SK-N-SH (cell line): ENCODE measurements at regions not wholly inside any gene's neighbourhood (a gene's known extent, or its start where the extent isn't known, plus 50 kb on each side); places are given as distances from the start of the nearest gene placed in this dataset.

ENCODE experiments used
- CTCF ChIA-PET: fragments of 300-600, 350-600 bp; formaldehyde crosslinking; extraction: SDS; loops from one replicate; lab custom pipeline; 2021; lab: Yijun Ruan, JAX
- POLR2A ChIA-PET: fragments of 350-600 bp; sonication (Branson Sonifier 250); formaldehyde crosslinking; extraction: SDS; loops from one replicate; lab custom pipeline; 2020; ENCODE audit warnings: antibody characterized with exemption, inconsistent platforms; lab: Yijun Ruan, JAX
- DNase-seq: peaks from one replicate; pipeline ENCODE4 v3.0.0; 2012
- H2AFZ ChIP-seq: fragments of 200-600 bp; sonication (generic); 2 replicates; pipeline ENCODE4 v1.8.1; 2016; ENCODE audit warnings: antibody characterized with exemption, mild to moderate bottlenecking, low read depth
- H3F3A ChIP-seq: fragments of 200-600 bp; sonication (generic); replicated peaks from 2 replicates; pipeline ENCODE3; 2016; ENCODE audit warnings: antibody characterized with exemption, mild to moderate bottlenecking; ENCODE audit not compliant: insufficient read depth
- H3K27ac ChIP-seq, 2 experiments: fragments of 200-500 bp in 1 of 2; fragments of 200-600 bp in 1 of 2; sonication (Bioruptor generic) in 1 of 2; sonication (generic), shearing (Covaris generic) in 1 of 2; 2 replicates each; pipeline versions ENCODE4 v1.5.1 to v1.6.1; 2014 to 2016; ENCODE audit warnings: low read depth in 2 of 2, inconsistent platforms in 1 of 2, low read length in 1 of 2, mild to moderate bottlenecking in 1 of 2, mixed read lengths in 1 of 2
- H3K27me3 ChIP-seq: fragments of 200-600 bp; sonication (generic), shearing (Covaris generic); 2 replicates; pipeline ENCODE4 v1.6.1; 2016; ENCODE audit warnings: mixed run types; ENCODE audit not compliant: insufficient read depth
- H3K36me3 ChIP-seq, 2 experiments: fragments of 200-500 bp in 1 of 2; fragments of 200-600 bp in 1 of 2; sonication (Bioruptor generic) in 1 of 2; sonication (generic) in 1 of 2; replicated peaks in 1 of 2; 2 replicates each; pipeline versions ENCODE3 to v1.5.1; 2014 to 2016; ENCODE audit warnings: low read length in 1 of 2, mild to moderate bottlenecking in 1 of 2; ENCODE audit not compliant: insufficient read depth in 2 of 2, control insufficient read depth in 1 of 2
- H3K4me1 ChIP-seq, 2 experiments: fragments of 200-500 bp in 1 of 2; fragments of 200-600 bp in 1 of 2; sonication (Bioruptor generic) in 1 of 2; sonication (generic), shearing (Covaris generic) in 1 of 2; 2 replicates each; pipeline versions ENCODE4 v1.5.1 to v1.6.1; 2014 to 2016; ENCODE audit warnings: low read depth in 1 of 2, low read length in 1 of 2, mixed run types in 1 of 2; ENCODE audit not compliant: insufficient read depth in 2 of 2, control insufficient read depth in 1 of 2
- H3K4me2 ChIP-seq: fragments of 200-600 bp; sonication (generic), shearing (Covaris generic); 2 replicates; pipeline ENCODE4 v1.6.1; 2017; ENCODE audit warnings: mixed run types
- H3K4me3 ChIP-seq, 2 experiments: fragments of 200-500 bp in 1 of 2; fragments of 200-600 bp in 1 of 2; sonication (Bioruptor generic) in 1 of 2; sonication (generic), shearing (Covaris generic) in 1 of 2; 2 replicates each; pipeline versions ENCODE4 v1.5.1 to v1.8.1; 2014 to 2016; ENCODE audit warnings: low read depth in 2 of 2, inconsistent platforms in 1 of 2, low read length in 1 of 2, mild to moderate bottlenecking in 1 of 2, mixed read lengths in 1 of 2, moderate library complexity in 1 of 2
- H3K79me2 ChIP-seq: fragments of 200-600 bp; sonication (generic); 2 replicates; pipeline ENCODE4 v1.8.1; 2017; ENCODE audit warnings: mild to moderate bottlenecking; ENCODE audit not compliant: insufficient read depth
- H3K9ac ChIP-seq: fragments of 200-600 bp; sonication (generic); 2 replicates; pipeline ENCODE4 v1.6.1; 2017; ENCODE audit warnings: mixed run types
- H3K9me2 ChIP-seq: fragments of 200-600 bp; sonication (generic); 2 replicates; pipeline ENCODE4 v1.6.1; 2017; ENCODE audit warnings: mixed run types
- H3K9me3 ChIP-seq: fragments of 200-600 bp; sonication (generic); 2 replicates; pipeline ENCODE4 v1.6.1; 2017; ENCODE audit warnings: mixed run types, mild to moderate bottlenecking, moderate library complexity
- H4K20me1 ChIP-seq: fragments of 200-600 bp; sonication (generic); 2 replicates; pipeline ENCODE4 v1.6.1; 2017; ENCODE audit warnings: mild to moderate bottlenecking, mixed run types; ENCODE audit not compliant: insufficient read depth
- CHD2 ChIP-seq: fragments of 150-350 bp; IDR thresholded peaks from 2 replicates; pipeline ENCODE4 v1.6.1; 2018; ENCODE audit warnings: low read length; ENCODE audit not compliant: partially characterized antibody
- ELF1 ChIP-seq: IDR thresholded peaks from 2 replicates; pipeline ENCODE4 v1.4.0; 2012
- EP300 ChIP-seq, 2 experiments: IDR thresholded peaks; 2 replicates each; pipeline versions ENCODE4 v1.4.0 to v1.6.1; 2012; ENCODE audit warnings: borderline replicate concordance in 1 of 2, low read depth in 1 of 2, low read length in 1 of 2
- FOXM1 ChIP-seq: IDR thresholded peaks from 2 replicates; pipeline ENCODE4 v1.4.0; 2012; ENCODE audit warnings: low read depth, mild to moderate bottlenecking
- GABPA ChIP-seq: IDR thresholded peaks from 2 replicates; pipeline ENCODE4 v1.4.0; 2012; ENCODE audit warnings: low read depth, mild to moderate bottlenecking
- JUND ChIP-seq: IDR thresholded peaks from 2 replicates; pipeline ENCODE4 v1.4.0; 2012
- MEF2A ChIP-seq: IDR thresholded peaks from 2 replicates; pipeline ENCODE4 v1.4.0; 2012; ENCODE audit warnings: low read depth, borderline replicate concordance
- NFIC ChIP-seq: IDR thresholded peaks from 2 replicates; pipeline ENCODE4 v1.4.0; 2012; ENCODE audit warnings: borderline replicate concordance
- NRF1 ChIP-seq: IDR thresholded peaks from 2 replicates; pipeline ENCODE4 v1.6.1; 2012; ENCODE audit warnings: low read depth, mild to moderate bottlenecking, low read length
- POLR2AphosphoS5 ChIP-seq: IDR thresholded peaks from 2 replicates; pipeline ENCODE4 v1.6.1; 2012; ENCODE audit warnings: low read depth, low read length
- RFX5 ChIP-seq: IDR thresholded peaks from 2 replicates; pipeline ENCODE4 v1.6.1; 2012; ENCODE audit warnings: mild to moderate bottlenecking, improper control_type of control experiment, low read length
- RXRA ChIP-seq: IDR thresholded peaks from 2 replicates; pipeline ENCODE4 v1.4.0; 2012; ENCODE audit warnings: low read depth, mild to moderate bottlenecking, borderline replicate concordance
- SIN3A ChIP-seq: IDR thresholded peaks from 2 replicates; pipeline ENCODE4 v1.6.1; 2012; ENCODE audit warnings: low read depth, mild to moderate bottlenecking, low read length, moderate library complexity, borderline replicate concordance
- WGBS: methylation state at CpG from one replicate; pipeline ENCODE4 v1.1.6; 2017; ENCODE audit warnings: low lambda C conversion rate; 5-methylcytosine and 5-hydroxymethylcytosine counted together
- TF ChIP-seq, protein P1 (sequence below): IDR thresholded peaks from 2 replicates; pipeline ENCODE4 v1.6.1; 2012; ENCODE audit warnings: mild to moderate bottlenecking, low read depth, low read length, moderate library complexity
- TF ChIP-seq, protein P2 (sequence below): fragments of 150-350 bp; IDR thresholded peaks from 2 replicates; pipeline ENCODE4 v1.6.1; 2016; ENCODE audit warnings: mild to moderate bottlenecking, low read depth, low read length

DNA sequence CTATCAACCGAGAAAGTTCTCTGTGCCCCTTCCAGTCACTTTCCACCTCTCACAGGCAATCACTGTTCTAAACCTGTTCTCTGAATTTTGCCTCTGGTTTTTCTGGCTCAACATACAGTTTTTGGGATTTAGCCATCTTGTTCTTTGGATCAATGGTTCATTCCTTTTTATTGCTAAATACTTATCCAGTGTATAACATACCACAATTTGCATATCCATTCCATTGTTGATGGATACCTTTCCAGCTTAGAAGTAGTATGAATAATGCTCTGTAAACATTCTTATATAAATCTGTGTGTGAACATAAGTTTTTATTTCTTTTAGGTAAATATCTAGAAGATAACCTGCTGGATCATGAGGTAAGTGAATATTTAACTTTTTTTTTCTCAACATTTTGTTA, 87.8 kb upstream of the FNDC3B start:
- TF ChIP-seq NRF1 = no peak
- TF ChIP-seq POLR2AphosphoS5 = no peak
- no peak for TF ChIP-seq NFIC
- TF ChIP-seq ELF1 = no peak
- TF ChIP-seq GABPA = no peak
- TF ChIP-seq MEF2A = no peak
- TF ChIP-seq EP300 (IDR thresholded peaks at IDR 0.05; ENCODE audit: borderline replicate concordance in 1 of 2, low read depth in 1 of 2, low read length in 1 of 2) = no peak
- TF ChIP-seq RXRA = no peak
- no peak for TF ChIP-seq JUND
- no peak overlapping the region for H2AFZ ChIP-seq
- no peak overlapping the region for H3K27ac ChIP-seq
- POLR2A ChIA-PET = no interaction called here
- DNase-seq = no peak
- no peak overlapping the region for H3K4me2 ChIP-seq
- H3K9me3 ChIP-seq = no peaks in the 10 kb centered on the region
- H3K4me3 ChIP-seq = no peak overlapping the region
- H3K9ac ChIP-seq = no peak overlapping the region
- H3F3A ChIP-seq = no peaks in the 10 kb centered on the region
- H3K36me3 ChIP-seq = no peaks in the 10 kb centered on the region
- H4K20me1 ChIP-seq = no peaks in the 10 kb centered on the region
- CTCF ChIA-PET = no interaction called here
- H3K27me3 ChIP-seq = no peaks in the 10 kb centered on the region
- H3K79me2 ChIP-seq = no peaks in the 10 kb centered on the region
- 100% methylated on average over 1 of the region's 1 CpG for WGBS
- no peaks in the 10 kb centered on the region for H3K9me2 ChIP-seq
- peaks cover 0 to 8% of the 10 kb centered on the region in 2 experiments; a peak in 3 of 4 replicates for H3K4me1 ChIP-seq

DNA sequence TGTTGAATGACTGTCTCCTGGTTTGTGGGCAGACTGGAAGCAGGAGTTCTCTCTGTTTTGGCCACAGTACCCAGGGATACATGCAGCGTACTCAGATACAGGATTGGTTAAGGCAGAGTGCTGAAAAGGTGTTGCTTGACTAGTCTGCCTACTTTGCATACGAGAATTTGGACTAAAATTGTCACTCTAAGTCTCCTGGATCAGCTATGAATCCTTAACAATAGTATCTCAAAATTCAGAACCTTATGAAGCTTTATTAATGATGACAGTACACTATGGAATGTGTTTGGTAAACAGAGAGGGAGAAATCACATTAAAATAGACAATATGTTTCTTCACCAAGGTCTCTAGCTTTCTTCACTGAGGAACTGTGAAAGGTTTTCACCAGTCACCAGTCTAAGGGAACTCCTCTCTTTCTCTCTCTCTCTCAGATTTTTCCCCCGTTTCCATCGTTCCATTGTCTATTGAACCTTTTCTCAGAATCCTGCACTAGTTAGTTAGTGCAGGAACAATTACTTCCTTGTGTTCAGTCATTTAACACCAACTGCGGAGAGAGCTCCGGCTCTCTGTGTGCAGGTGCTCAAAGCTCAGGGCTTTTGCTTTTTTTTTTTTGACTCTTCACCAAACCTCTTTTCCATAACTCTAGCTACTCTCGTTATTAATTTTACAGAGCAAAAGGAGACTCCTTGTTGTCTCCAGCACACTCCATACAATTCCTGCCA, 85.9 kb upstream of the FNDC3B start:
- Histone ChIP-seq H3K27me3 (no peaks in the 10 kb centered on the region), H2AFZ (no peak overlapping the region), H3F3A (no peaks in the 10 kb centered on the region), H3K9me3 (no peaks in the 10 kb centered on the region), H3K79me2 (no peaks in the 10 kb centered on the region), H3K9me2 (no peaks in the 10 kb centered on the region), H3K36me3 (no peaks in the 10 kb centered on the region), H3K27ac (no peak overlapping the region), H3K4me2 (no peak overlapping the region), H3K9ac (no peak overlapping the region), H3K4me1 (peaks cover 0 to 8% of the 10 kb centered on the region in 2 experiments; a peak in 3 of 4 replicates), H3K4me3 (no peak overlapping the region), H4K20me1 (no peaks in the 10 kb centered on the region)
- no peak for DNase-seq
- WGBS = 95% methylated on average over 7 of the region's 7 CpGs
- POLR2A ChIA-PET = no interaction called here
- TF ChIP-seq FOXM1 (no peak), RFX5 (no peak), SIN3A (no peak), NRF1 (no peak), JUND (no peak), ELF1 (no peak), CHD2 (no peak), GABPA (no peak), MEF2A (no peak)
- TF ChIP-seq, protein P1, sequence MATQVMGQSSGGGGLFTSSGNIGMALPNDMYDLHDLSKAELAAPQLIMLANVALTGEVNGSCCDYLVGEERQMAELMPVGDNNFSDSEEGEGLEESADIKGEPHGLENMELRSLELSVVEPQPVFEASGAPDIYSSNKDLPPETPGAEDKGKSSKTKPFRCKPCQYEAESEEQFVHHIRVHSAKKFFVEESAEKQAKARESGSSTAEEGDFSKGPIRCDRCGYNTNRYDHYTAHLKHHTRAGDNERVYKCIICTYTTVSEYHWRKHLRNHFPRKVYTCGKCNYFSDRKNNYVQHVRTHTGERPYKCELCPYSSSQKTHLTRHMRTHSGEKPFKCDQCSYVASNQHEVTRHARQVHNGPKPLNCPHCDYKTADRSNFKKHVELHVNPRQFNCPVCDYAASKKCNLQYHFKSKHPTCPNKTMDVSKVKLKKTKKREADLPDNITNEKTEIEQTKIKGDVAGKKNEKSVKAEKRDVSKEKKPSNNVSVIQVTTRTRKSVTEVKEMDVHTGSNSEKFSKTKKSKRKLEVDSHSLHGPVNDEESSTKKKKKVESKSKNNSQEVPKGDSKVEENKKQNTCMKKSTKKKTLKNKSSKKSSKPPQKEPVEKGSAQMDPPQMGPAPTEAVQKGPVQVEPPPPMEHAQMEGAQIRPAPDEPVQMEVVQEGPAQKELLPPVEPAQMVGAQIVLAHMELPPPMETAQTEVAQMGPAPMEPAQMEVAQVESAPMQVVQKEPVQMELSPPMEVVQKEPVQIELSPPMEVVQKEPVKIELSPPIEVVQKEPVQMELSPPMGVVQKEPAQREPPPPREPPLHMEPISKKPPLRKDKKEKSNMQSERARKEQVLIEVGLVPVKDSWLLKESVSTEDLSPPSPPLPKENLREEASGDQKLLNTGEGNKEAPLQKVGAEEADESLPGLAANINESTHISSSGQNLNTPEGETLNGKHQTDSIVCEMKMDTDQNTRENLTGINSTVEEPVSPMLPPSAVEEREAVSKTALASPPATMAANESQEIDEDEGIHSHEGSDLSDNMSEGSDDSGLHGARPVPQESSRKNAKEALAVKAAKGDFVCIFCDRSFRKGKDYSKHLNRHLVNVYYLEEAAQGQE = no peak
- TF ChIP-seq, protein P2, sequence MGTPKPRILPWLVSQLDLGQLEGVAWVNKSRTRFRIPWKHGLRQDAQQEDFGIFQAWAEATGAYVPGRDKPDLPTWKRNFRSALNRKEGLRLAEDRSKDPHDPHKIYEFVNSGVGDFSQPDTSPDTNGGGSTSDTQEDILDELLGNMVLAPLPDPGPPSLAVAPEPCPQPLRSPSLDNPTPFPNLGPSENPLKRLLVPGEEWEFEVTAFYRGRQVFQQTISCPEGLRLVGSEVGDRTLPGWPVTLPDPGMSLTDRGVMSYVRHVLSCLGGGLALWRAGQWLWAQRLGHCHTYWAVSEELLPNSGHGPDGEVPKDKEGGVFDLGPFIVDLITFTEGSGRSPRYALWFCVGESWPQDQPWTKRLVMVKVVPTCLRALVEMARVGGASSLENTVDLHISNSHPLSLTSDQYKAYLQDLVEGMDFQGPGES = no peak
- CTCF ChIA-PET = interaction anchor here (1.8 kb wide), 1 partner anchor 21 kb away, joined by 4 read pairs; no protein-coding TSS in a partner anchor
